ENCODE measurements at regions not wholly inside any gene's neighbourhood (a gene's known extent, or its start where the extent isn't known, plus 50 kb on each side); places are given as distances from the start of the nearest gene placed in this dataset.

- H3K4me3 Mint-ChIP-seq (ENCODE audit: unreplicated experiment) = no peak overlapping the region
- H3K36me3 Mint-ChIP-seq (ENCODE audit: unreplicated experiment) = no peaks in the 10 kb centered on the region
- DNase-seq (ENCODE audit: extremely low spot score, unreplicated experiment) = no peak
- no peaks in the 10 kb centered on the region for H3K4me1 Mint-ChIP-seq (ENCODE audit: unreplicated experiment)
- peaks cover 20% of the 10 kb centered on the region for H3K27me3 Mint-ChIP-seq (ENCODE audit: unreplicated experiment)
- H3K27ac Mint-ChIP-seq (ENCODE audit: unreplicated experiment) = no peak overlapping the region
- TF ChIP-seq CTCF (IDR thresholded peaks at IDR 0.05) = no peak
- no peaks in the 10 kb centered on the region for H3K9me3 Mint-ChIP-seq (ENCODE audit: unreplicated experiment)
These were observed 149.0 kb upstream of the NFIB start for GRCh38 chr9:14462950-14463349.

GRCh38 chr9:14455243-14455642 is 141.3 kb upstream of the NFIB start:
- no peak for DNase-seq (ENCODE audit: extremely low spot score, unreplicated experiment)
- Mint-ChIP-seq H3K27me3 (ENCODE audit: unreplicated experiment) (peaks cover 38% of the 10 kb centered on the region), H3K9me3 (ENCODE audit: unreplicated experiment) (no peaks in the 10 kb centered on the region), H3K36me3 (ENCODE audit: unreplicated experiment) (no peaks in the 10 kb centered on the region), H3K27ac (ENCODE audit: unreplicated experiment) (no peak overlapping the region), H3K4me3 (ENCODE audit: unreplicated experiment) (no peak overlapping the region), H3K4me1 (ENCODE audit: unreplicated experiment) (no peaks in the 10 kb centered on the region)
- no peak for TF ChIP-seq CTCF (IDR thresholded peaks at IDR 0.05)

- no peak overlapping the region for H3K27ac Mint-ChIP-seq (ENCODE audit: unreplicated experiment)
- H3K27me3 Mint-ChIP-seq (ENCODE audit: unreplicated experiment) = peaks cover 46% of the 10 kb centered on the region
- no peaks in the 10 kb centered on the region for H3K36me3 Mint-ChIP-seq (ENCODE audit: unreplicated experiment)
These were observed 139.3 kb upstream of the NFIB start for GRCh38 chr9:14453286-14453685.

GRCh38 chr9:14452539-14452938 is 138.6 kb upstream of the NFIB start:
- Mint-ChIP-seq H3K36me3 (ENCODE audit: unreplicated experiment) (no peaks in the 10 kb centered on the region), H3K27ac (ENCODE audit: unreplicated experiment) (no peak overlapping the region), H3K4me1 (ENCODE audit: unreplicated experiment) (no peaks in the 10 kb centered on the region), H3K9me3 (ENCODE audit: unreplicated experiment) (no peaks in the 10 kb centered on the region), H3K4me3 (ENCODE audit: unreplicated experiment) (no peak overlapping the region), H3K27me3 (ENCODE audit: unreplicated experiment) (peaks cover 43% of the 10 kb centered on the region)
- no peak for TF ChIP-seq CTCF (IDR thresholded peaks at IDR 0.05)
- DNase-seq (ENCODE audit: extremely low spot score, unreplicated experiment) = no peak

More at GRCh38 chr9:14453286-14453685, 139.3 kb upstream of the NFIB start:
- Mint-ChIP-seq H3K9me3 (ENCODE audit: unreplicated experiment) (no peaks in the 10 kb centered on the region), H3K4me1 (ENCODE audit: unreplicated experiment) (no peaks in the 10 kb centered on the region), H3K4me3 (ENCODE audit: unreplicated experiment) (no peak overlapping the region)
- DNase-seq (ENCODE audit: extremely low spot score, unreplicated experiment) = no peak
- TF ChIP-seq CTCF (IDR thresholded peaks at IDR 0.05) = no peak

- DNase-seq (ENCODE audit: extremely low spot score, unreplicated experiment) = no peak
- H3K4me3 Mint-ChIP-seq (ENCODE audit: unreplicated experiment) = no peak overlapping the region
- no peaks in the 10 kb centered on the region for H3K9me3 Mint-ChIP-seq (ENCODE audit: unreplicated experiment)
- peaks cover 39% of the 10 kb centered on the region for H3K27me3 Mint-ChIP-seq (ENCODE audit: unreplicated experiment)
- H3K36me3 Mint-ChIP-seq (ENCODE audit: unreplicated experiment) = no peaks in the 10 kb centered on the region
- H3K27ac Mint-ChIP-seq (ENCODE audit: unreplicated experiment) = no peak overlapping the region
- no peaks in the 10 kb centered on the region for H3K4me1 Mint-ChIP-seq (ENCODE audit: unreplicated experiment)
- TF ChIP-seq CTCF (IDR thresholded peaks at IDR 0.05) = no peak
These were observed 138.0 kb upstream of the NFIB start for GRCh38 chr9:14451949-14452348.
